HG03432 (cell line): ENCODE measurements at regions not wholly inside any gene's neighbourhood (a gene's known extent, or its start where the extent isn't known, plus 50 kb on each side); places are given as distances from the start of the nearest gene placed in this dataset.

ENCODE experiments used
- ATAC-seq: cut with Tn5 transposase; IDR thresholded peaks from one replicate; pipeline ENCODE4 v1.9.1; 2021; ENCODE audit warnings: mild to moderate bottlenecking, moderate library complexity; ENCODE audit not compliant: unreplicated experiment

GRCh38 chr19:30168760-30169159 lies 203.4 kb upstream of the ZNF536 start:
- no peak for ATAC-seq

GRCh38 chr19:30169196-30169900 lies 202.8 kb upstream of the ZNF536 start:
- ATAC-seq: no peak

- no peak for ATAC-seq
Measured at GRCh38 chr19:30170081-30170480, 202.1 kb upstream of the ZNF536 start.

GRCh38 chr19:30170495-30171137 lies 201.6 kb upstream of the ZNF536 start:
- no peak for ATAC-seq

- ATAC-seq: no peak
Measured at GRCh38 chr19:30171138-30171635, 201.0 kb upstream of the ZNF536 start.

- no peak for ATAC-seq
Measured at GRCh38 chr19:30171795-30172612, 200.2 kb upstream of the ZNF536 start.

GRCh38 chr19:30172613-30173242 lies 199.5 kb upstream of the ZNF536 start:
- no peak for ATAC-seq

- ATAC-seq: no peak
Measured at GRCh38 chr19:30173593-30174356, 198.4 kb upstream of the ZNF536 start.

GRCh38 chr19:30174357-30174645 lies 197.9 kb upstream of the ZNF536 start:
- no peak for ATAC-seq

GRCh38 chr19:30174791-30175190 lies 197.4 kb upstream of the ZNF536 start:
- ATAC-seq: no peak

- no peak for ATAC-seq
Measured at GRCh38 chr19:30175987-30176386, 196.2 kb upstream of the ZNF536 start.

- no peak for ATAC-seq
Measured at GRCh38 chr19:30178721-30179402, 193.3 kb upstream of the ZNF536 start.

- no peak for ATAC-seq
Measured at GRCh38 chr19:30180691-30181090, 191.5 kb upstream of the ZNF536 start.

- ATAC-seq: no peak
Measured at GRCh38 chr19:30183807-30184490, 188.2 kb upstream of the ZNF536 start.

- ATAC-seq: no peak
Measured at GRCh38 chr19:30202060-30202600, 170.1 kb upstream of the ZNF536 start.

- ATAC-seq: no peak
Measured at GRCh38 chr19:30204721-30205120, 167.5 kb upstream of the ZNF536 start.

- no peak for ATAC-seq
Measured at GRCh38 chr19:30206187-30206586, 166.0 kb upstream of the ZNF536 start.

GRCh38 chr19:30207357-30207756 lies 164.8 kb upstream of the ZNF536 start:
- no peak for ATAC-seq

- no peak for ATAC-seq
Measured at GRCh38 chr19:30208436-30209060, 163.6 kb upstream of the ZNF536 start.
